Chondrocyte (in vitro differentiated cells): ENCODE measurements at regions not wholly inside any gene's neighbourhood (a gene's known extent, or its start where the extent isn't known, plus 50 kb on each side); places are given as distances from the start of the nearest gene placed in this dataset.
"Not testable (repeated sequence)": the region's sequence is repeated elsewhere in the genome, so short reads cannot be mapped to it uniquely, and the experiment has no call there.

Experiments
- DNase-seq: peaks from one replicate; pipeline ENCODE4 v3.0.0; 2021; ENCODE audit warnings: mixed read lengths, low spot score
- H3K27ac Mint-ChIP-seq: one replicate; pipeline ENCODE4 v1.8.0; 2021; ENCODE audit warnings: mild to moderate bottlenecking, moderate library complexity, mixed read lengths; ENCODE audit not compliant: unreplicated experiment
- H3K27me3 Mint-ChIP-seq: 2 replicates; pipeline ENCODE4 v1.8.0; 2021; ENCODE audit warnings: low read depth, mixed read lengths
- H3K36me3 Mint-ChIP-seq: 2 replicates; pipeline ENCODE4 v1.8.0; 2021; ENCODE audit warnings: low read depth, mixed read lengths
- H3K4me1 Mint-ChIP-seq: 2 replicates; pipeline ENCODE4 v1.8.0; 2021; ENCODE audit warnings: low read depth, mild to moderate bottlenecking, mixed read lengths
- H3K4me3 Mint-ChIP-seq: one replicate; pipeline ENCODE4 v1.8.0; 2021; ENCODE audit warnings: mild to moderate bottlenecking, moderate library complexity, mixed read lengths; ENCODE audit not compliant: unreplicated experiment
- H3K9me3 Mint-ChIP-seq: 2 replicates; pipeline ENCODE4 v1.8.0; 2021; ENCODE audit warnings: low read depth, mixed read lengths
- TF ChIP-seq, protein P1 (sequence below): fragments of 200-600 bp; sonication (generic); IDR thresholded peaks from 2 replicates; pipeline ENCODE4 v1.5.0; 2021; ENCODE audit warnings: antibody characterized with exemption, mild to moderate bottlenecking, moderate library complexity

- TF ChIP-seq, protein P1, sequence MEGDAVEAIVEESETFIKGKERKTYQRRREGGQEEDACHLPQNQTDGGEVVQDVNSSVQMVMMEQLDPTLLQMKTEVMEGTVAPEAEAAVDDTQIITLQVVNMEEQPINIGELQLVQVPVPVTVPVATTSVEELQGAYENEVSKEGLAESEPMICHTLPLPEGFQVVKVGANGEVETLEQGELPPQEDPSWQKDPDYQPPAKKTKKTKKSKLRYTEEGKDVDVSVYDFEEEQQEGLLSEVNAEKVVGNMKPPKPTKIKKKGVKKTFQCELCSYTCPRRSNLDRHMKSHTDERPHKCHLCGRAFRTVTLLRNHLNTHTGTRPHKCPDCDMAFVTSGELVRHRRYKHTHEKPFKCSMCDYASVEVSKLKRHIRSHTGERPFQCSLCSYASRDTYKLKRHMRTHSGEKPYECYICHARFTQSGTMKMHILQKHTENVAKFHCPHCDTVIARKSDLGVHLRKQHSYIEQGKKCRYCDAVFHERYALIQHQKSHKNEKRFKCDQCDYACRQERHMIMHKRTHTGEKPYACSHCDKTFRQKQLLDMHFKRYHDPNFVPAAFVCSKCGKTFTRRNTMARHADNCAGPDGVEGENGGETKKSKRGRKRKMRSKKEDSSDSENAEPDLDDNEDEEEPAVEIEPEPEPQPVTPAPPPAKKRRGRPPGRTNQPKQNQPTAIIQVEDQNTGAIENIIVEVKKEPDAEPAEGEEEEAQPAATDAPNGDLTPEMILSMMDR: no peak
- DNase-seq: no peak
- Mint-ChIP-seq H3K36me3 (peaks cover 1% of the 10 kb centered on the region), H3K27me3 (peaks cover 2% of the 10 kb centered on the region), H3K4me3 (no peak overlapping the region), H3K4me1 (no peaks in the 10 kb centered on the region), H3K27ac (no peak overlapping the region), H3K9me3 (peaks cover 28% of the 10 kb centered on the region)
Observed at GRCh38 chr14:63147018-63147417, 57.2 kb upstream of the RHOJ start.

- Mint-ChIP-seq H3K36me3 (no peaks in the 10 kb centered on the region), H3K9me3 (peaks cover 4% of the 10 kb centered on the region), H3K4me1 (no peaks in the 10 kb centered on the region), H3K27me3 (peaks cover 17% of the 10 kb centered on the region), H3K4me3 (no peak overlapping the region), H3K27ac (no peak overlapping the region)
- no peak for DNase-seq
- TF ChIP-seq, protein P1: peak; percentile 64
Observed at GRCh38 chr14:63134801-63135200, 69.4 kb upstream of the RHOJ start.

DNA sequence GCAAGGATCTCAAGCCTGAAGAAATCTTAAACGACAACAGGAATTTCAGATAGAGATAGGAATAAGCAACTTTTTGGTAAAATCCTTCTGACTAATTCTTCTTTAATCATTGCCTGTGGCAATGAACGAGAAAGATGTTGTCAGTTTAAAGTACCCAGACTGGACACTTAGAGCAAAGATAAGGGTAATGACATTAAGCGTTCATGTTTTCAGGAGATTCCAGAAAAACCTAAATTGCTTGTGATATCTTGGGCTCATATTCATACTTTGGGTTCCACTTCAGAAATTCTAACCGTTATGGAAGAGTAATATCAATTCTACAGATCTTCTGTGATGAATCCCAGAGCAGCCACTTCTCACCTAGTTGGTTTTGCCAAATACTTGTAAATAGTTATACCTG lies 73.7 kb upstream of the RHOJ start:
- H3K4me3 Mint-ChIP-seq: no peak overlapping the region

GRCh38 chr14:63106487-63106886 lies 61.2 kb upstream of the KCNH5 start:
- H3K4me1 Mint-ChIP-seq, H3K27ac Mint-ChIP-seq, H3K4me3 Mint-ChIP-seq, DNase-seq, H3K36me3 Mint-ChIP-seq: not testable (repeated sequence)
- peaks cover 18% of the 10 kb centered on the region for H3K27me3 Mint-ChIP-seq
- H3K9me3 Mint-ChIP-seq: peaks cover 14% of the 10 kb centered on the region

More for the DNA sequence above, 73.7 kb upstream of the RHOJ start:
- Mint-ChIP-seq H3K27me3 (peaks cover 26% of the 10 kb centered on the region), H3K36me3 (no peaks in the 10 kb centered on the region), H3K4me1 (no peaks in the 10 kb centered on the region), H3K9me3 (peaks cover 3% of the 10 kb centered on the region), H3K27ac (no peak overlapping the region)
- TF ChIP-seq, protein P1: no peak
- no peak for DNase-seq

GRCh38 chr14:63100552-63100951 lies 55.3 kb upstream of the KCNH5 start:
- H3K4me3 Mint-ChIP-seq: no peak overlapping the region

GRCh38 chr14:63096186-63096585 lies 50.9 kb upstream of the KCNH5 start:
- TF ChIP-seq, protein P1: no peak
- Mint-ChIP-seq H3K36me3 (no peaks in the 10 kb centered on the region), H3K9me3 (peaks cover 4% of the 10 kb centered on the region), H3K27ac (no peak overlapping the region), H3K27me3 (peaks cover 9% of the 10 kb centered on the region), H3K4me1 (no peaks in the 10 kb centered on the region), H3K4me3 (no peak overlapping the region)
- DNase-seq: no peak

More at GRCh38 chr14:63100552-63100951, 55.3 kb upstream of the KCNH5 start:
- Mint-ChIP-seq H3K4me1 (peaks cover 4% of the 10 kb centered on the region), H3K27ac (no peak overlapping the region), H3K9me3 (peaks cover 13% of the 10 kb centered on the region), H3K27me3 (peaks cover 13% of the 10 kb centered on the region), H3K36me3 (no peaks in the 10 kb centered on the region)
- TF ChIP-seq, protein P1: no peak
- no peak for DNase-seq
